SH-SY5Y (cell line): ENCODE measurements at regions not wholly inside any gene's neighbourhood (a gene's known extent, or its start where the extent isn't known, plus 50 kb on each side); places are given as distances from the start of the nearest gene placed in this dataset.

Experiments
- GATA2 ChIP-seq: IDR thresholded peaks from 2 replicates; pipeline ENCODE4 v1.6.1; 2011; ENCODE audit warnings: mild to moderate bottlenecking, low read depth, low read length
- GATA3 ChIP-seq: IDR thresholded peaks from 2 replicates; pipeline ENCODE4 v1.6.1; 2011; ENCODE audit warnings: low read depth, mild to moderate bottlenecking, low read length, moderate library complexity

- TF ChIP-seq GATA2 = no peak
- TF ChIP-seq GATA3 = no peak
These were observed 90.8 kb upstream of the USP25 start for GRCh38 chr21:15638856-15639549.

GRCh38 chr21:15644489-15644888 is 85.3 kb upstream of the USP25 start:
- TF ChIP-seq GATA3 = no peak
- TF ChIP-seq GATA2 = no peak

GRCh38 chr21:15645830-15646229 is 84.0 kb upstream of the USP25 start:
- TF ChIP-seq GATA3 = no peak

- TF ChIP-seq GATA2 (no peak), GATA3 (no peak)
These were observed 79.0 kb upstream of the USP25 start for GRCh38 chr21:15650735-15651134.

- TF ChIP-seq GATA3 (no peak), GATA2 (no peak)
These were observed 78.6 kb upstream of the USP25 start for GRCh38 chr21:15651172-15651571.

- peak; percentile 77; the same call in 1 of the 2 replicates for TF ChIP-seq GATA3
- TF ChIP-seq GATA2 = peak; percentile 74
These were observed 76.1 kb upstream of the USP25 start for GRCh38 chr21:15653710-15654109.

- TF ChIP-seq GATA2 (peak; percentile 60; the same call in 1 of the 2 replicates), GATA3 (peak; percentile 40; the same call in 1 of the 2 replicates)
These were observed 75.6 kb upstream of the USP25 start for GRCh38 chr21:15654171-15654570.

GRCh38 chr21:15659753-15660422 is 69.9 kb upstream of the USP25 start:
- TF ChIP-seq GATA3 (no peak), GATA2 (no peak)

GRCh38 chr21:15660423-15660804 is 69.4 kb upstream of the USP25 start:
- TF ChIP-seq GATA3 (no peak), GATA2 (no peak)

GRCh38 chr21:15667010-15667409 is 62.8 kb upstream of the USP25 start:
- TF ChIP-seq GATA3 = no peak
- no peak for TF ChIP-seq GATA2

- no peak for TF ChIP-seq GATA3
- no peak for TF ChIP-seq GATA2
These were observed 62.0 kb upstream of the USP25 start for GRCh38 chr21:15667819-15668218.

- TF ChIP-seq GATA3 = no peak
- no peak for TF ChIP-seq GATA2
These were observed 60.5 kb upstream of the USP25 start for GRCh38 chr21:15669247-15669646.

GRCh38 chr21:15671188-15671587 is 58.6 kb upstream of the USP25 start:
- TF ChIP-seq GATA3 (no peak), GATA2 (no peak)

GRCh38 chr21:15676935-15677334 is 52.8 kb upstream of the USP25 start:
- TF ChIP-seq GATA2 (no peak), GATA3 (no peak)

GRCh38 chr21:15679630-15680029 is 50.2 kb upstream of the USP25 start:
- TF ChIP-seq GATA3 = no peak
- TF ChIP-seq GATA2 = no peak
